HepG2 (cell line): ENCODE measurements at regions not wholly inside any gene's neighbourhood (a gene's known extent, or its start where the extent isn't known, plus 50 kb on each side); places are given as distances from the start of the nearest gene placed in this dataset.

Experiments used
- ATAC-seq: fragments of 200-7000 bp; cut with Tn5 transposase; 3 replicates; pipeline ENCODE4 v1.9.1; 2020; ENCODE audit warnings: mild to moderate bottlenecking, moderate library complexity
- BruUV-seq: library from RNA; stranded (reverse); fragments of 400-500 nt; replicated peaks from 2 replicates; lab custom pipeline; 2021; lab: Mats Ljungman, UMichigan
- CTCF ChIA-PET: fragments of 300-600 bp; formaldehyde crosslinking; extraction: SDS; loops from one replicate; lab custom pipeline; 2021; ENCODE audit warnings: low total read pairs, inconsistent platforms, low intra/inter-chr PET ratio; lab: Yijun Ruan, JAX
- POLR2A ChIA-PET: fragments of 350-600 bp; sonication (Branson Sonifier 250); formaldehyde crosslinking; loops from one replicate; lab custom pipeline; 2020; ENCODE audit warnings: antibody characterized with exemption, inconsistent platforms; lab: Yijun Ruan, JAX
- DNase-seq: peaks from one replicate; pipeline ENCODE4 v3.0.0-alpha.2; 2015; ENCODE audit warnings: low spot score
- FAIRE-seq: peaks from 3 replicates; lab custom pipeline; 2011; peaks lifted over from hg19 to GRCh38; lab: Jason Lieb, UNC
- H2AFZ ChIP-seq: one replicate; pipeline ENCODE4 v1.6.1; 2011; ENCODE audit warnings: low read length, inconsistent platforms
- H3K27ac ChIP-seq: fragments of 300-600 bp; 3 replicates; pipeline ENCODE4 v1.8.0; 2011; ENCODE audit warnings: mixed run types, mild to moderate bottlenecking, mixed read lengths, low read length, inconsistent platforms; ENCODE audit not compliant: insufficient read depth; ENCODE audit errors: extremely low read length
- H3K27me3 ChIP-seq, 2 experiments: fragments of 200-600 bp in 1 of 2; 2 replicates in 1 of 2; 3 replicates in 1 of 2; pipeline versions ENCODE4 v1.6.0 to v1.8.0; 2011; ENCODE audit warnings: low read length in 2 of 2, mild to moderate bottlenecking in 2 of 2, moderate library complexity in 2 of 2, inconsistent platforms in 1 of 2; ENCODE audit not compliant: insufficient read depth in 2 of 2, control insufficient read depth in 1 of 2
- H3K36me3 ChIP-seq, 2 experiments: fragments of 200-600 bp in 1 of 2; replicated peaks in 1 of 2; 2 replicates in 1 of 2; 3 replicates in 1 of 2; pipeline versions ENCODE4 v1.5.1 to v1.8.0; 2011; ENCODE audit warnings: low read length in 2 of 2, inconsistent platforms in 1 of 2; ENCODE audit not compliant: insufficient read depth in 2 of 2, control insufficient read depth in 1 of 2
- H3K4me1 ChIP-seq: 2 replicates; pipeline ENCODE4 v1.5.1; 2012; ENCODE audit warnings: low read length, inconsistent platforms; ENCODE audit not compliant: insufficient read depth
- H3K4me2 ChIP-seq: 2 replicates; pipeline ENCODE4 v1.6.0; 2011; ENCODE audit warnings: low read depth, low read length, inconsistent platforms
- H3K4me3 ChIP-seq, 3 experiments: fragments of 200-600 bp in 1 of 3; sonication (generic), shearing (Covaris generic) in 1 of 3; replicated peaks in 1 of 3; 2 replicates each; pipeline ENCODE4 v1.5.1; 2011 to 2016; ENCODE audit warnings: low read length in 3 of 3, inconsistent platforms in 2 of 3, low read depth in 2 of 3, mild to moderate bottlenecking in 2 of 3, control low read depth in 1 of 3, mixed read lengths in 1 of 3; ENCODE audit not compliant: insufficient read depth in 1 of 3
- H3K79me2 ChIP-seq: one replicate; pipeline ENCODE4 v1.6.1; 2011; ENCODE audit warnings: low read length, inconsistent platforms; ENCODE audit not compliant: insufficient read depth
- H3K9ac ChIP-seq: 2 replicates; pipeline ENCODE4 v1.6.0; 2011; ENCODE audit warnings: mild to moderate bottlenecking, low read depth, low read length, inconsistent platforms; ENCODE audit not compliant: insufficient read depth
- H3K9me3 ChIP-seq: 2 replicates; pipeline ENCODE4 v1.5.1; 2012; ENCODE audit warnings: mild to moderate bottlenecking, low read length
- H4K20me1 ChIP-seq: 2 replicates; pipeline ENCODE4 v1.6.0; 2011; ENCODE audit warnings: inconsistent platforms, mild to moderate bottlenecking, low read length, moderate library complexity; ENCODE audit not compliant: insufficient read depth
- BORCS8-MEF2B ChIP-seq: sonication (generic); formaldehyde crosslinking; IDR thresholded peaks from 2 replicates; pipeline ENCODE4 v1.8.0; 2022; ENCODE audit warnings: mild to moderate bottlenecking, missing genetic modification reagents
- NPAS2 ChIP-seq: sonication (generic); formaldehyde crosslinking; IDR thresholded peaks from 2 replicates; pipeline ENCODE4 v1.8.0; 2022; ENCODE audit warnings: mild to moderate bottlenecking, missing genetic modification reagents, borderline replicate concordance
- NR2F6 ChIP-seq, 2 experiments: IDR thresholded peaks; 2 replicates each; pipeline ENCODE4 v1.6.1; 2016; ENCODE audit warnings: antibody characterized with exemption in 1 of 2, mild to moderate bottlenecking in 1 of 2
- RXRA ChIP-seq: sonication (generic); formaldehyde crosslinking; IDR thresholded peaks from 2 replicates; pipeline ENCODE4 v1.5.1; 2020; ENCODE audit warnings: missing genetic modification reagents
- SMARCC2 ChIP-seq: fragments of 450-650 bp; IDR thresholded peaks from 2 replicates; pipeline ENCODE4 v1.6.1; 2017; ENCODE audit warnings: antibody characterized with exemption, mild to moderate bottlenecking
- TEAD3 ChIP-seq: optimal IDR thresholded peaks from 2 replicates; pipeline ENCODE3; 2016; ENCODE audit warnings: borderline replicate concordance
- ZKSCAN5 ChIP-seq: sonication (generic); formaldehyde crosslinking; IDR thresholded peaks from 2 replicates; pipeline ENCODE4 v1.5.1; 2020; ENCODE audit warnings: mild to moderate bottlenecking, missing genetic modification reagents
- WGBS: methylation state at CpG from one replicate; pipeline ENCODE4 v1.1.6; 2017; ENCODE audit warnings: low lambda C conversion rate; 5-methylcytosine and 5-hydroxymethylcytosine counted together
- in situ Hi-C: cut with HindIII; loops from 2 replicates; pipeline ENCODE4 v1.10.0; 2017; ENCODE audit warnings: low pct_unique_long_range_greater_than_20kb; ENCODE audit not compliant: extremely low pct_ligation_motif_present
- intact Hi-C: fragments of 100-400 bp; cut with micrococcal nuclease; formaldehyde crosslinking; loops from one replicate; pipeline ENCODE4 v1.10.0; 2022; ENCODE audit not compliant: unreplicated experiment
- TF ChIP-seq, protein P1 (sequence below): sonication (generic); formaldehyde crosslinking; IDR thresholded peaks from 2 replicates; pipeline ENCODE4 v1.4.0; 2020; ENCODE audit warnings: missing genetic modification reagents, low read depth, mild to moderate bottlenecking, borderline replicate concordance
- TF ChIP-seq, protein P2 (sequence below): sonication (generic); formaldehyde crosslinking; IDR thresholded peaks from 2 replicates; pipeline ENCODE4 v1.4.0; 2020; ENCODE audit warnings: missing genetic modification reagents
- TF ChIP-seq, protein P3 (sequence below): sonication (generic); formaldehyde crosslinking; IDR thresholded peaks from 2 replicates; pipeline ENCODE4 v1.4.0; 2020; ENCODE audit warnings: missing genetic modification reagents, mild to moderate bottlenecking, borderline replicate concordance
- TF ChIP-seq, protein P4 (sequence below): sonication (generic); formaldehyde crosslinking; IDR thresholded peaks from 2 replicates; pipeline ENCODE4 v1.5.0; 2020; ENCODE audit warnings: mild to moderate bottlenecking, missing genetic modification reagents, moderate library complexity

DNA sequence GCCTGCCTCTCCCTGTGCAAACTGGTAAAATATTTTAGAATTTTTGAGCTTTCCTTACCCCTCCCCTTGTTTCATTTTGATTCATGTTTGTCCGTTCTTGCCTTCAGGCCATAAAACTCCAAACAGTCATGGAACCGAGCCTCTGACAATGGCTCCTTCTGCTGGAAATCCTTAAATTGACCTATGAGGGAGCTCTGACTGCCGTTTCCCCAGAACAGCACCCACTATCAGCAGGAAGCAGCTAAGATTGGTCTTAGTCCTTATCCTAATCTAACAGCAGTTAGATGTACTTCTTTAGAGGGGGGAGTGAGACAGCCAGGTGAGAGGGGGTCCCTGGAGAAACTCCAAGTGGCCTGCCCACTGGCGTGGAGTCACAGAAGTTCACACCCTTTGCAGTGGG lies 106.7 kb downstream of the FAM174A start:
- Histone ChIP-seq H3K27me3 (no peaks in the 10 kb centered on the region; a peak in 1 of 5 replicates), H3K4me2 (no peak overlapping the region), H3K9me3 (no peaks in the 10 kb centered on the region), H3K4me3 (no peak overlapping the region), H3K79me2 (no peaks in the 10 kb centered on the region), H2AFZ (no peak overlapping the region), H4K20me1 (no peaks in the 10 kb centered on the region), H3K27ac (no peak overlapping the region), H3K9ac (no peak overlapping the region), H3K4me1 (no peaks in the 10 kb centered on the region), H3K36me3 (no peaks in the 10 kb centered on the region)
- ATAC-seq (no peak), DNase-seq (no peak), FAIRE-seq (no peak)
- CTCF ChIA-PET = no interaction called here
- TF ChIP-seq, protein P1, sequence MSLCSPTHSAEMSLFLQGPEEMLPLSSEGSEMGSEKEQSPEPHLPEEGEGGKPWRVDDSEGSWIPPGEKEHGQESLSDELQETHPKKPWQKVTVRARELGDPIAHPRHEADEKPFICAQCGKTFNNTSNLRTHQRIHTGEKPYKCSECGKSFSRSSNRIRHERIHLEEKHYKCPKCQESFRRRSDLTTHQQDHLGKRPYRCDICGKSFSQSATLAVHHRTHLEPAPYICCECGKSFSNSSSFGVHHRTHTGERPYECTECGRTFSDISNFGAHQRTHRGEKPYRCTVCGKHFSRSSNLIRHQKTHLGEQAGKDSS = no peak
- TF ChIP-seq NR2F6 (IDR thresholded peaks at IDR 0.05) (no peak), NR2F6 (CRISPR knock-in tag; IDR thresholded peaks at IDR 0.05) (no peak), BORCS8-MEF2B (CRISPR knock-in tag) (no peak), TEAD3 (CRISPR knock-in tag) (no peak), SMARCC2 (no peak), NPAS2 (no peak), RXRA (no peak), ZKSCAN5 (CRISPR knock-in tag) (no peak)
- TF ChIP-seq, protein P2, sequence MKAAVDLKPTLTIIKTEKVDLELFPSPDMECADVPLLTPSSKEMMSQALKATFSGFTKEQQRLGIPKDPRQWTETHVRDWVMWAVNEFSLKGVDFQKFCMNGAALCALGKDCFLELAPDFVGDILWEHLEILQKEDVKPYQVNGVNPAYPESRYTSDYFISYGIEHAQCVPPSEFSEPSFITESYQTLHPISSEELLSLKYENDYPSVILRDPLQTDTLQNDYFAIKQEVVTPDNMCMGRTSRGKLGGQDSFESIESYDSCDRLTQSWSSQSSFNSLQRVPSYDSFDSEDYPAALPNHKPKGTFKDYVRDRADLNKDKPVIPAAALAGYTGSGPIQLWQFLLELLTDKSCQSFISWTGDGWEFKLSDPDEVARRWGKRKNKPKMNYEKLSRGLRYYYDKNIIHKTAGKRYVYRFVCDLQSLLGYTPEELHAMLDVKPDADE = no peak
- TF ChIP-seq, protein P3, sequence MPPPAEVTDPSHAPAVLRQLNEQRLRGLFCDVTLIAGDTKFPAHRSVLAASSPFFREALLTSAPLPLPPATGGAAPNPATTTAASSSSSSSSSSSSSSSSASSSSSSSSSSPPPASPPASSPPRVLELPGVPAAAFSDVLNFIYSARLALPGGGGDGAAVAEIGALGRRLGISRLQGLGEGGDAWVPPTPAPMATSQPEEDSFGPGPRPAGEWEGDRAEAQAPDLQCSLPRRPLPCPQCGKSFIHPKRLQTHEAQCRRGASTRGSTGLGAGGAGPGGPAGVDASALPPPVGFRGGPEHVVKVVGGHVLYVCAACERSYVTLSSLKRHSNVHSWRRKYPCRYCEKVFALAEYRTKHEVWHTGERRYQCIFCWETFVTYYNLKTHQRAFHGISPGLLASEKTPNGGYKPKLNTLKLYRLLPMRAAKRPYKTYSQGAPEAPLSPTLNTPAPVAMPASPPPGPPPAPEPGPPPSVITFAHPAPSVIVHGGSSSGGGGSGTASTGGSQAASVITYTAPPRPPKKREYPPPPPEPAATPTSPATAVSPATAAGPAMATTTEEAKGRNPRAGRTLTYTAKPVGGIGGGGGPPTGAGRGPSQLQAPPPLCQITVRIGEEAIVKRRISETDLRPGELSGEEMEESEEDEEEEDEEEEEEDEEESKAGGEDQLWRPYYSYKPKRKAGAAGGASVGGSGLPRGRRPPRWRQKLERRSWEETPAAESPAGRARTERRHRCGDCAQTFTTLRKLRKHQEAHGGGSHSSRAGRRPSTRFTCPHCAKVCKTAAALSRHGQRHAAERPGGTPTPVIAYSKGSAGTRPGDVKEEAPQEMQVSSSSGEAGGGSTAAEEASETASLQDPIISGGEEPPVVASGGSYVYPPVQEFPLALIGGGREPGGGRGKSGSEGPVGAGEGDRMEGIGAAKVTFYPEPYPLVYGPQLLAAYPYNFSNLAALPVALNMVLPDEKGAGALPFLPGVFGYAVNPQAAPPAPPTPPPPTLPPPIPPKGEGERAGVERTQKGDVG (CRISPR knock-in tag) = no peak
- TF ChIP-seq, protein P4, sequence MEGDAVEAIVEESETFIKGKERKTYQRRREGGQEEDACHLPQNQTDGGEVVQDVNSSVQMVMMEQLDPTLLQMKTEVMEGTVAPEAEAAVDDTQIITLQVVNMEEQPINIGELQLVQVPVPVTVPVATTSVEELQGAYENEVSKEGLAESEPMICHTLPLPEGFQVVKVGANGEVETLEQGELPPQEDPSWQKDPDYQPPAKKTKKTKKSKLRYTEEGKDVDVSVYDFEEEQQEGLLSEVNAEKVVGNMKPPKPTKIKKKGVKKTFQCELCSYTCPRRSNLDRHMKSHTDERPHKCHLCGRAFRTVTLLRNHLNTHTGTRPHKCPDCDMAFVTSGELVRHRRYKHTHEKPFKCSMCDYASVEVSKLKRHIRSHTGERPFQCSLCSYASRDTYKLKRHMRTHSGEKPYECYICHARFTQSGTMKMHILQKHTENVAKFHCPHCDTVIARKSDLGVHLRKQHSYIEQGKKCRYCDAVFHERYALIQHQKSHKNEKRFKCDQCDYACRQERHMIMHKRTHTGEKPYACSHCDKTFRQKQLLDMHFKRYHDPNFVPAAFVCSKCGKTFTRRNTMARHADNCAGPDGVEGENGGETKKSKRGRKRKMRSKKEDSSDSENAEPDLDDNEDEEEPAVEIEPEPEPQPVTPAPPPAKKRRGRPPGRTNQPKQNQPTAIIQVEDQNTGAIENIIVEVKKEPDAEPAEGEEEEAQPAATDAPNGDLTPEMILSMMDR (CRISPR knock-in tag) = no peak
- intact Hi-C loops = no loop called here
- POLR2A ChIA-PET = no interaction called here
- BruUV-seq = no TSS peak
- WGBS = 0% methylated on average over 3 of the region's 4 CpGs
- in situ Hi-C loops = no loop called here
